HG03139 (cell line): ENCODE measurements at regions not wholly inside any gene's neighbourhood (a gene's known extent, or its start where the extent isn't known, plus 50 kb on each side); places are given as distances from the start of the nearest gene placed in this dataset.
A peak's percentile ranks its signal among the peaks of the same experiment; 100 is the strongest.

ENCODE experiments used
- ATAC-seq: cut with Tn5 transposase; IDR thresholded peaks from one replicate; pipeline ENCODE4 v1.9.1; 2021; ENCODE audit not compliant: unreplicated experiment

- ATAC-seq, result no peak
Observed at GRCh38 chr1:222995236-222995580, 147.8 kb downstream of the TLR5 start.

GRCh38 chr1:222995620-222996309 is 147.3 kb downstream of the TLR5 start:
- peak; percentile 42 for ATAC-seq

DNA sequence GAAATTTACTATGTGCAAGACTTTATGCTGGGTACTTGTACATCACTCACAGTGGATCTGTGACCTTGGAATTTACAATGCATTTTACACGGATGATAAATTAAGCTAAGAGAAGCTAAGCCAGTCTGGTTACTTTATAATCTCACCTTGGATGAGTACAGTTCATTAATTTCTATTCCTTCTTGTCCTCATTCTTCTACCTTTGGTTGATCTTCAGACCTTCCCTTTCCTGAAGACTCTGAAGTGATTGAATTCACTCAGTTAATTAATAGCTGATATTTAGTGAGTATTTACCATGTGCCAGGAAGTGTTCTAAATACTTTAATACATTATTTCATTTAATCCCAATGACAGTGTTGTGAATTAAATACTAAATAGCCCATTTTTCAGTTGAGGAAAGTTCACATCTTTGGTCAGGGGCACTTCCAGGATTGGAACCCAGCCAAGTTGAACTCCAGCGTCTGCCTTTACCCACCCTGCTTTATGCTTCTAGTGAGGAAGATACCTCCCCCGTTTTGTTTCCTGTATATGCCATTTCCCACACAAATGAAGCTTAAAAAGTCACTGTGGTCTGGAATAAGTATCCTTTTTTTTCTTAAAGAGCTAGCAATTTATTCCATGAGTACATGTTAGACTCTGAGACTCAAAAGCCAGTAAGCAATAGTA is 146.6 kb downstream of the TLR5 start:
- ATAC-seq, result no peak

GRCh38 chr1:223000632-223001031 is 142.4 kb downstream of the TLR5 start:
- ATAC-seq, result no peak

DNA sequence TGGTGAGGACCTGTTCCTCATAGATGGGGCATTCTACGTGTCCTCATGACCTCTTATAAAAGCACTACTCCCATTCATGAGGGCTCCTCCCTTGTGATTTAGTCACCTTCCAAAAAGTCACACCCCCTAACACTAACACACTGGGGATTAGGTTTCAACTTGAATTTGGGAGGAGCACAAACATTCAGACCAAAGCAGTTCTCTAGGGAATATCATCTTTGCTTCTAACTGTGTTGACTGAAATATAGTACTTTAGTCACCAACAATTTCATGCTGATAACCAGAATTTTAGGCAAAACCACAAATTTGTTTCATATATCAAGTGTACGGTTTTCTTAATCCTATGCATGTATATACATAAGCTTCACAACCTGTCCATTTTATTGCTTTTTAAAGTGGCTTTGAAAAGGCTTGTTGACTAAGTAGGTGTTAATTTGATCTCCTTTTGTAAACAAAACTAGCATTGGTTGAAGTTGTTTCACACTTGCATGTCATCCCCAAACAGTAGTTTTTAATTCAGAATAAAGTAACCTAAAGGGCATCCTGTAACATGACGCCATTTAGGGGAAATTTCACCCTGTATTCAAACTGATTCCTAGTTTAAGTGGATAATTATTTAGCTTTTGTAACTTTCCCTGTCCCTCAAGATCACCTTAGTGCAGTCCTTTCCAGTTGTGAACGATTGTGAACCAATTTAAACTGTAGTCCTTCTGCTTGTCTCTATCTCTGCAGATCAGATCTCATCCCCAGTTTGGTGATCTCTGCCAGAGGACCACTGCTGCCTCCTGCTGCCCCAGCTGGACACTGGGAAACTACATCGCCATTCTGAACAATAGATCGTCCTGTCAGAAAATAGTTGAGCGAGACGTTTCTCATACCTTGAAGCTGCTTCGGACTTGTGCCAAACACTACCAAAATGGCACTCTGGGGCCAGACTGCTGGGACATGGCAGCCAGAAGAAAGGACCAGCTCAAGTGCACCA is 141.1 kb downstream of the TLR5 start:
- no peak for ATAC-seq

GRCh38 chr1:223003549-223003948 is 139.5 kb downstream of the TLR5 start:
- no peak for ATAC-seq

GRCh38 chr1:223006371-223006770 is 136.7 kb downstream of the TLR5 start:
- ATAC-seq, result no peak

DNA sequence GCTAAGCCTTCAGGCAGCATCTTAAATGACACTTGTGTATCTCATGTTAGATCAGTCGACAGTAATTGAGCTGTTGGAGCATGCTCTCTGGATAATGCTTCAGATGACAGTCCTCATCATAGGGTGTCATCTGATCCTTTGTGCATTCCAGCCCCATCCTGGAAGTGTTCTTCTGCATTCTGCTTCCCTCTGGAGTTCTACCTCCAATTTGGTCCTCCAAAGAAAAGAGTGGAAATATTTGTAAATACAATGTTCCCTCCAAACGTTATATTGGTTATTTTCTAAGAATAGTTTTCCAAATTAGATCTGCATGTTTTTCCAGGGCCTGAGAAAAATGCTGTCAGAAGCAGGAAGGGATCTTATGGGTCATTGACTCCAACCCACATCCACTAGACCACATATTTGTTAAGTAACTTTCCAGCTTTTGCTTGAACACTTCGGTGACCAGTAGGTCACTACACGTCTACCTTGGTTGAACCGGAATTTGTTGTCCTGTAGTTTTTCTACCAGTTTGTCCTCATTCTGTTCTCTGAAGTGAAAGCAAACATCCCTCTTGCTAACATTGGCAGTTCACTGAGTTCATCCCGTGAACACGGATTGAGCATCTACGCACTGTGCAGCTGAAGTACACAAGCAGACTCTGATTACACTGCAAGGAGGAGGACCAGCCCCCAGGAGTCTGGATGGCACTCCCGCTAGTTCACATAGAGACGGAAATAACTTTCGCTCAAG is 136.0 kb downstream of the TLR5 start:
- ATAC-seq, result no peak

DNA sequence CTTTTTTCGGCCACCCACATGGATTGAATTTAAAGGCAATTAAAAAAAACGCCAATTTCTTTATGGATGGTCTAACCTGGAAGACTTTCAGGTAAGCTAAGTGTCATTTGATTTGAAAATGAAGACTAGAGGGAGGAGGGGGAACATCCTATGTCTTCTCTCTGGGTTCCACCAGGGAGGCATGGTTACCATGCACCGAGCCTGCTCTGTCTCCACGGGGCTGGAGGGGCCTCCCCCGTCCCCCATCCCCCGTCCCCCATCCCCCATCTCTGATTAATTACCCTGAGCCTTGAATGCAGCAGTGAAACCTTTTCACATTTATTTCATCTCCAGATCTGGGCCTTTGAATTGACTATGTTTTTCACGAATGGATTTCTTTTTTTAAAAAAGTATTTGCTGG is 135.1 kb downstream of the TLR5 start:
- ATAC-seq, result no peak

DNA sequence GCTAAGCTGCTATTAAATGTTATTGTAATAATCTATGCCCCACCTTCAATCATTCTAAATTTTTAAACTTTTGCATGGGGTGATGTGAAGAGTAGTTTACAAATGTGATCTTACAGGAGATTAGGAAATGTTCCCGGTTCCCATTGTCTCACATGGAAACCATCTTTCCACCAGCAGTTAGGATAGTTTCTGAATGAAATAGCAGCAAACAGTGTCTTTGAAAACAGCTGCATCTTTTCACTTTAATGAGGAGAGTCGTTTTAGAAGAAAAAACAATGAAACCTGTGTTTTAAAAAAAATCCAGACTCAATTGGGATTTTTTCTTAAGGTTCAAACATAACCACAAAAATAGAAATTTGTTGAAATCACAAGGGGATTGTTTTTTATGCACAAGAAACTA is 134.2 kb downstream of the TLR5 start:
- no peak for ATAC-seq

DNA sequence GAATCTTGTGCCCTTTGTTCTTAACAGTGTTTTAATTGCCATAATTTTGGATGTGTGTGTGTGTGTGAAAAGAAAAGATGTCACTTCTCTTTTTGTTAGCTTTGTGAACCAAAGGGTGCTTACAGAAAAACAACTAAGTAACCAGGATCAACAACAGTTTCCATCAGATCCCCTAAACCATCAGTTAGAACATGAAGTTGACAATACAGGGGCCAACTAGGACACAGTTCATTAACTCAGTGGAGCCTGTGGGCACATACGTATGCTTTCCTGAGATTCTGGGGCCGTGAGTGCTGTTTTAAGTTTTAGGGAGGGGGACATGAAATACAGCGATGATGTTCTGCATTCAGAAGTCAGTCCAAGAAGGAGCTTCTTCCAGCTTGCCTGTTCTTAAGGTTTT is 133.6 kb downstream of the TLR5 start:
- ATAC-seq, result no peak

GRCh38 chr1:223010582-223011504 is 132.2 kb downstream of the TLR5 start:
- ATAC-seq, result no peak

DNA sequence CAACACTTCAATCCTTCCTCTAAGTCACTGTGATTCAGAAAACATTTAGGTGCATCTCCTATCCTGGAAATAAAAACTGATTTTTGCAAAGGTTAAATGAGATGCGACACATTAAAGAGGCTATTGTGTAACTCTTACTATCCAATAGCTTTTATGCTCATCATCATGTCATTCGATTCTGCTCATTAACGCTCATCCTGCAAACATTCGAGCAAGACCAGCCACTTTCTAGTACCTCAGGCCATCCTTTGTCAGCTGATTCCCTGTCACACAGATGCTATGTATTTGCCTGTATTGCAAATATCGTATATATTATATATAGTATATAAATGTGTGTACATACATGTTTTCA is 131.6 kb downstream of the TLR5 start:
- no peak for ATAC-seq

DNA sequence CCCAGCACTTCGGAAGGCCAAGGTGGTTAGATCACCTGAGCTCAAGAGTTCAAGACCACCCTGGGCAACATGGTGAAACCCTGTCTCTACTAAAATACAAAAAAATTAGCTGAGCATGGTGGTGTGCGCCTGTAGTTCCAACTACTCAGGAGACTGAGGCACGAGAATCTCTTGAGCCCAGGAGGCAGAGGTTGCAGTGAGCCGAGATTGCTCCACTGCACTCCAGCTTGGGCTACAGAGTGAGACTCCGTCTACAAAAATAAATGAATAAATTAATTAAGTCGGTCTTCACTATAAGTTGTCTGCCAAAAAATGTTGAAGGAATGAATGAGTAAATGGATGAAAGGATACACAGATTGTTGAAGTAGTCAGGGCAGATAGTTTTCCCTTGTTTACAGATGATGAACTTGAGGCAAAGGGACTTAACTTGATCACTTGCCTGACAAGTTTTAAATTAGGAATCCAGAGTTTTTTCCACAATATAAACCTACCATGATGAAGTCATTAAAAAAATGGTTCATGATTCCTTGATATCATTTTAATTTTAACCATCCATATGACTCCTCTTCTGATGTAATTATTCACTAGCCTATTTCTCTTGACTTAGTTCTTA is 130.8 kb downstream of the TLR5 start:
- ATAC-seq, result no peak

DNA sequence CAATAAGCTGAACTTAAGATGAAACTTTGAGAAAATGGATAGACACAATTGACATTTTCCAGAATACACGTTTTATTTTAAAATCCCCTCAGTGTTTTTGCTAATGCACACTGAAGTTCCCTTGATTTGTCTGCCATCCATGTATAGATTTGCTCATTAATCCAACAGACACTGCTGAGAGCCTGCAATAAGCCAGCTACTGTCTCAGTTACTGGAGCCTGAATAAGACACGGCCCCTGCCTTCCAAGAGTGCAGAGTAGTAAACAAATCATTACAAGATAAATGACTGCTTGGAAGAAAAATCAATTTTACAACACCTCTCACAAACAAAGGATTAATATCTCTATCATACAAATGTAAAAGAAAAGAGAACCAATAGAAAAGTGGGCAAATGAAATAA is 130.1 kb downstream of the TLR5 start:
- no peak for ATAC-seq

- ATAC-seq, result no peak
Observed at GRCh38 chr1:223014142-223014873, 128.7 kb downstream of the TLR5 start.

GRCh38 chr1:223016381-223016780 is 126.7 kb downstream of the TLR5 start:
- ATAC-seq, result no peak

GRCh38 chr1:223016890-223017289 is 126.2 kb downstream of the TLR5 start:
- ATAC-seq, result no peak

- ATAC-seq, result no peak
Observed at GRCh38 chr1:223017291-223017690, 125.8 kb downstream of the TLR5 start.
